ENCODE measurements at regions not wholly inside any gene's neighbourhood (a gene's known extent, or its start where the extent isn't known, plus 50 kb on each side); places are given as distances from the start of the nearest gene placed in this dataset.

DNA sequence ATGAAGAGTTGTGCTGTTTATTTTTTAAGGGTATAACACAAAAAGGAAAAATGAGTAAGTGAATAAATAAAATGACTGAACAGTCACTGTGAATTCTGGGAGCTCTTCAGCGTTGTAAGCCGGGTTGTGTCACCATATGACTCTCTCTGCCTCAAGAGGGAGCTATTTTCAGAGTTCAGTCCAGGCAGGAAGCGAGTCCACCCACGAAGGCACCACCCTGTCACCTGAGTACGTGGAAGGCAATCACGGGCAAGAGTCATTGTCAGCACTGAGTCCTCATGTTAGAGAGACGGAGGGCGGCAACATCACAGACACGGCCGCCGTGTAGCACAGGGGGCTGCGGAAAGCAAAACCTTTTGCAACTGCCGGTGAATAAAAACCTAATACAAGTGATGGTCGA lies 227.6 kb downstream of the UTP18 start:
- no peak for DNase-seq (ENCODE audit: low read depth in 2 of 2)

DNA sequence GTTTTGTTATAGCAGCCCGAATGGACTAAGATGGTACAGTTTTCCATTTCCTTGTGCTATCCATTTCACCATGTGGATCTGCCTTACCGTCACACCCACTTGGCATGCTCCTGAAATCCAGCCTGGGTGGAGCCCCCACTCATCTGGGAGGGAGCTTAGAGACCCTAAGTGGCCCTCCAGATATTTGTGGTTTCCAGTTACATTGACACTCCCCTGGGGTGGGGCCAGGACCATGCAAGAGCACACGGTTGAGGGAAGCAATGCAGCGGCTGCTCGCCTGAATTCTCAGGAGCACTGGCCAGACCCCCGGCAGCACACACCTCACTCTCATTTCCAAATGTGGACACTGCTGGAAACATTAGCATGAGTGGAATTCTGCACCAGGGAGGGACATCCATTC lies 231.1 kb downstream of the UTP18 start:
- no peak for DNase-seq (ENCODE audit: low read depth in 2 of 2)

DNA sequence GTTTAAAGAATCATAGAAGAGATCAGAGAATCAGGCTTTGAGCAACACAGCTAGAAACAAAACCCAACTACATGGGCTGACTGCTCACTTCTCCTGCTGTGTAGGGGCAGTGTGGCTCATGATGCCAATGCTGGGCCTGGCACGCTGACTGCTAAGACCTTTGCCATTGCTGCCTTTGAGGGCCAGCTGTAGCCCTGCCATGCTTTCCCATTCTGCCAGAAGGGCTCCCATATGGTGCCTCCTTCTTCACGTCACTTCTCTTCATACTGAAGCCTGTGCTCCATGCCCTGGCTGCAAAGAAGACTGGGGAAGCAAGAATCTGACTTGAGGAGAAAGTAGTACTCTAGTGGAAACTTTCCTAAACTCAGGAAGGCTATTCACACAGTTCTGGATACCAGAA lies 232.9 kb downstream of the UTP18 start:
- no peak for DNase-seq (ENCODE audit: low read depth in 2 of 2)

DNA sequence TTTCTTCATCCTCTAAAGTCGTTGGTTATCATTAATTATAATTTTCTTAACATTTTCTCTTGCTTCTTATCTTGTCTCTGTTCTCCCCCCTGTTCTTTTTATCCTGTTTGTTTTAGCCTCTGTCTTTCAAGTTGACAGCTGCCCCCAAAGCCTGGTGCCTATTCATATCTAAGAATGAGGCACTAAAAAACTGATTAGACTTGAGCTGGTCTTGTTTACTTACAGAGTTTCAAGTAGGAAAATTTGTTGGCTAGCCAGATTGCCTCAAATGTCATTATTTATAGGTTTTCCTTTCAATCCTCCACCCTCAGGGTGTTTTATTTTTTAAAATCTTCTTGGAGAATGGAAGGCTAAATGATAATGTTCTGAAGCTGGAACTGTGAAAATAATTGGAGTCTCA lies 236.0 kb downstream of the UTP18 start:
- no peak for DNase-seq (ENCODE audit: low read depth in 2 of 2)

DNA sequence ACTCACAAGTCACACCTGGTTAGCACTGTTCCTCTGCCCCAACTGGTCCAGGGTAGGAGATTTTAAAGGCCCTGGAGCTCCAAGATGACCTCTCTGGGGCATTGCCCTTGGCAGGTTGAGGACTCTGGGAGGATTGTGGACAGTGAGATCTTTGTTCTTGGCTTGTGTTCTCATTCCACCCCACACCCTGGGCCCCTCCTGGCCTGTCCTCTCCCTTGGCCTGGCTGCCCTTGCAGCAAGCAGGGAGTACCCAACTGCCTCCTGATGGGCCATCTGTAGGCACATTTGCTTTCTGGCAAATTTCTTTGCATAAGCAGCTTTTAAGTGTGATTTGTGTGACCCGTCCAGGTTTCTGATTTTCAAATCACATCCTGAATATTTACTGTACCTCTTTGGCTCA lies 239.6 kb downstream of the UTP18 start:
- no peak for DNase-seq (ENCODE audit: low read depth in 2 of 2)

DNA sequence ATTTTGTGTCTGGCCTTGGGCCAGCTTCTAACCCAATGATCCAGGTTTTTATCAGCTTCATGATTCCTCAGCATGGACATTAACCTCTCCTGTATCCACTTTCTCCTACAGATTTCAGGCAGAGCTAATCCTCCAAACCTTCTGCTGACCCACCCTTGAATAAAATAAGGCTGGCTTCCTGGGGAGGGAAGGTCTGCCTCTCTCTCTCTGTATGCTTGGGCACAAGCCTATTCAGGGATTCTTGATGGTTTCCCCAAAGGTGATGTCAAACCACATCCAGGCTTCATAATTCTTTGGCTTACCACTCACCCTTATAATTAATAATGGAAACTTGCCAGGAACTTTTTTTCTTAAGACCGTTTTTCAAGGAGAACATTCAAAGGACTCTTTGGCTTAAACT lies 240.1 kb downstream of the UTP18 start:
- DNase-seq (ENCODE audit: low read depth in 2 of 2): no peak

DNA sequence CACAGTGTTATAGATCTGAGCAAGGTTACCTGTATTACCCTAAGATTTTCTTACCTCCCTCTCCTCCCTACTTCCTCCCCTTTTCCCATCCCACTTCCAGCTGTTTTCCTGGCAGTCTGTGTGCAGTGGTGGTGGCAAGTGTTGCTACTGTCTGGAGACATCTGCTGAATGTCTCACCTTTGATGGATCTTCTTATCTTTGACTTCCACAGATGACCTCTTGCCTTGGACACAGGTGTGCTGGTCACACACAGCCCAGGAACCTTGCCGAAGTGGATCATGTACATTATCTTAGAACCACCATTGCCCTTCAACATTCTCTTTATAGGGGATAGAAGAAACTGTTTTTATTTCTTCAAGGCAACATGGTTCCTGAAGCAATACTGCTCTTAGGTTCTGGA lies 245.1 kb downstream of the UTP18 start:
- no peak for DNase-seq (ENCODE audit: low read depth in 2 of 2)

DNA sequence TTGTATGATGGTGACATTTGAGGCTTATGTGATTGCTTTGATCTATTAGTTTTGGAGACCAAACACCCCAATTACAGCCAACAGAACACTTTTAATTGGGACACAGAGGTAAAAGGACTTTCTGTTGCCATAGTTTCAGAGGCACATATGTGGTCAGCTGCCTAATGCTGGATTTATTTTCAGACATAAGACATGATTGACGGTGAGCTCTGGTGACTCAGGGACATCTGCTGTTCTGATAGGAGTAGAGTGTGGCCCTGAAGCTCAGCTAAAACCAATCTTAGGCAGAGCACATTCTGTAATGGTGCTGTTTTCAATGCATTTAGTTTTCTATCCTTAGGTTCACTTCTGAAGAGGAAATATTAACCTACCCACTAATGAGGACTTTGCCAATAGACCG lies 247.1 kb downstream of the UTP18 start:
- DNase-seq (ENCODE audit: low read depth in 2 of 2): no peak

DNA sequence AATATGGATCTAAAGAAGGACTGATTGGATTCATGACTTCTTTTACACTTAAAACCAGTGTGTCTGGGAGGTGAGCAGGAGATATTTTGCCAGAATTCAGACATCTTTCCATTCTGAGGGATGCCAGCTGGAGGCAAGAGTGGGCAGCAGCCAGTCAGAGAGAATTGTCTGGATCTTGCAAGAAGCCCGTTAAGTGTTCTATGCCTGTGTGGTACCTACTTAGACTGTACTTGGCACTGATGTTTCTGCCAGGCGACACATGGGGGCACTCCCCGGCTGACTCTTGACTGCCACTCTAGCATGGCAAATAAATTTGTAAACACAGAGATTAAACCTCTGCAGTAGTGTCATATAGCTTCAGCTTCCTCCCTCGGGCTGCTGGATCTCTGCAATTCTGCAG lies 247.7 kb downstream of the UTP18 start:
- no peak for DNase-seq (ENCODE audit: low read depth in 2 of 2)

DNA sequence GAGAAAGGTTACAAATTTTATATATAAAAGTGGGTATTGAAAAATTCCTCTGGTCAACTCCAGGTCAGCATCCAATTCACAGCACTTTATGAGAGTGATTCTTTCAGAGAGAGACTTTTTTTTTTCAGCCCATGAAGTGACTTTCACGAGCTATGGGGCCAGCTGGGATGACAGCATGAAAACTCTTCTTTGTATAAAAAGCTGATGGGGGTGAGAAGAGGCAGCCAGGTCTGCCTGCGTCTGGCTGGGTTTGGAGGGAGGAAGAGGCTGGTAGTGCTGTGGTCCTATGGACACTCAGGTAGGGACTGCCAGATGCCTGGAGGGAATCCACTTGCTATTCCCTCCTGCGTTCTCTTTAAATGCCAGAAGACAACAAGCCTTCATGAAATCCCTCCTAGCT lies 250.6 kb downstream of the UTP18 start:
- no peak for DNase-seq (ENCODE audit: low read depth in 2 of 2)

DNA sequence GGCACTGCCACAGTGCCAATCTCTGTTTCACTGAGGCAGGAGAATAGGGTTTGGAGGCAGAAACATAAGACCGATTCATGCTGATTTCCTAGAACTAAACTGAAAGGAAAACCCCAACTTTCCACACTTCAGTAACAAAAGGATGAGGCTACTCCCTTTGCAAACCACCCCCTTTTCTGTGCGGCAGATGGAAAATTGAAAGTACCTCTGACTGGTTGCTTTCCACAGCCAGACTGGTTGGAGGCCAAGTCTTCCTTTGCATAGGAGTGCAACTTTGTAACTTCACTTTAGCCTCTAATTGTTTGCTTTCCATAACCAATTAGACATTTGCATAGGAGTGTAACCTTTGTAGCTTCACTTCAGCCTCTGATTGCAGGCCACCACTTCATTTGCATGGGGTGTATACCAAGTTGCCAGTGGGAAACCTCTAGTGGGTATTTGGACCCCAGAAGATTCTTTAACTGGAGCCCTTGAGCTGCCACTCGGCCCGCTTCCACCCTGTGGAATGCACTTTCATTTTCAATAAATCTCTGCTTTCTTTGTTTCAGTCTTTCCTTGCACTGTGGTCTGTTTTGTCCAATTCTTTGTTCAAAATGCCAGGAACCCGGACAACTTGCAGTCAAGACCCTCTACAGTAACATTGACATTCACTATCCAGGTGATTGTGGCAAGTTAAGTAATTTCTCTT lies 252.0 kb downstream of the UTP18 start:
- DNase-seq (ENCODE audit: low read depth in 2 of 2): no peak

DNA sequence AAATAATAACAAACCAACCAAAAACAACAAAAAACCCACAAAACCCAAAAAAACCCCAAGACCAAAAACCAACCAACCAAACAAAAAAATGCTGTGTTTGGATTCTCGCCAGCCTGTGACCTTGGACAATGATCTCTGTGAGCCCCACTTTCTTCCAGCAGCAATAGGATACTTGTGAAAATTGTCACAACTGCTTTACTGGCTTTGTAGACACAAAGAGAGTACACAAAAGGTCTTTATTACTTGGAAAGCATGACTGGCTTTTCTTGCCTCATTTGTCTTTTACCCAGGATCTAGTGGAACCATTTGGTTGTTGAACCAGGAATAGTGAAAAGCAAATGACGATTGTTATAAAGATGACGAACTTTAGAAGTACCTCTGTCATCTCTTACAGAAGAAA lies 256.6 kb downstream of the UTP18 start:
- DNase-seq (ENCODE audit: low read depth in 2 of 2): no peak

DNA sequence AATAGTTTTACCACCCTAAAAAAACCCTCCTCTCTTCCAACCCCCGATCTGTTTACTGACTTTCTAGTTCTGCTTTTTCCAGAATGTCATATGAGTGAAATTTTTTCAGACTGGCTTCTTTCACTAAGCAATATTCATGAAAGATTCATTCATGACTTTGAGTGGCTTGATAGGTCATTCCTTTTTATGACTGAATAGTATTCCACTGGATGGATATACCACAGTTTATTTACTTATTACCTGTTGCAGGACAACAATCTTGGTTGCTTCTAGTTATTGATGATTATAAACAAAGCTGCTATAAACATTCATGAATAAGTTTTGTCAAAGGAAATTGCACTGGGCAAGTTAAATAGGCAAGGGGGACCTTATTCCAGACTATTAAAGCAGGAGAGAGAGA lies 264.2 kb downstream of the UTP18 start:
- DNase-seq (ENCODE audit: low read depth in 2 of 2): no peak

DNA sequence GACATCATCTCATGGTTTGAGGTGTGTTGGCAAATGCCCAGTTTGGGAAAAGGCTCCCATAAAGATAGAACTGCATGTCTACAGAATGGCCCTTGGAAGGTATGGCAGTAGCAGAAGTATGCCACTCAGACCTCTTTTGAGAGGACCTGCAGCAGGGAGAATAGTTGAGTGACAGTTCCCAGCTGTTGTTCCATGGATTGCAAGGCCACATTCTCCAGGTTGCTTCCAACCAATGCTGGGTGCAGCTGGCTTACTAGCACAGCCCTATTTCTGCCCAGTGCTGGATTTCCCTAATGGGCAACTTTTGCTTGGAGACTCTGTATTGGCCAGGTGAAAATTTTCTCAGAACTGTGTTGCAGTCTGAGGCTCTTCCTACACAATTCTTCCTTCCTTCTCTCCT lies 266.2 kb downstream of the UTP18 start:
- DNase-seq (ENCODE audit: low read depth in 2 of 2): no peak

DNA sequence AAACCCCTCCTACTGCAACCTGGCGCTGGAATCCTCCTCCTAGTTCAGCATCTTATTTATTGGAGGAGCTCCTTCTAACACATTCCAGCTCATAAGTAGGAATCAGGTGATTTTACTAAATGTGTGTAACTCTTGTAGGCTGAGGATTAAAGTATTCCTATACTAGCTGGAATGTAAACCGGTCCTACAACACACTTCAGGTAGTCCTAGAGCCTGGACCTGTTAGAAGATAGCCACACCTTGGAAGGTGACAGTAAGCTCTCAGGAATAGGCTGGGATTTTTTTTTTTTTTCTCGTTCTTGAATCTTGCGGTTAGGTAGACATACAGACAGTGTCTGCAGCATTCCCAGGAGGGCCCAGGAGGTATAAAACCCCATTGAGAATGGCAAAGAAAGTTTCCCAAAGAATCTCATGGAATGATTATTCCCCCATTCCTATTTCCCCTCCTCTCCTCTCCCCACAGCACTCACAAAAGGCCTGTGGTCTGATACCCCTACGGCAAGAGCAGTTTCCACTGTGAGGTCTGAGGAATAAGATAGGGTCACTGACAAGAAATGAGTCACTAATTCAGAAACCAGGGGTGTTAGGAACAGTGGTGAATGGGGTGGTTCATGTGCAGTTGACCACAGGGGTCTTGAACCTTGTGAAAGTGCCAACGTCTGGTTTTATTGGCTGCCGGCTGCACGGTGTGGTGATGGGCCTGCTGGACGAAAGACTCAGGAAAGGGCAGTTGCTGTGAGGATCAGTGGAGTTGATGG lies 267.1 kb downstream of the UTP18 start:
- DNase-seq (ENCODE audit: low read depth in 2 of 2): no peak

DNA sequence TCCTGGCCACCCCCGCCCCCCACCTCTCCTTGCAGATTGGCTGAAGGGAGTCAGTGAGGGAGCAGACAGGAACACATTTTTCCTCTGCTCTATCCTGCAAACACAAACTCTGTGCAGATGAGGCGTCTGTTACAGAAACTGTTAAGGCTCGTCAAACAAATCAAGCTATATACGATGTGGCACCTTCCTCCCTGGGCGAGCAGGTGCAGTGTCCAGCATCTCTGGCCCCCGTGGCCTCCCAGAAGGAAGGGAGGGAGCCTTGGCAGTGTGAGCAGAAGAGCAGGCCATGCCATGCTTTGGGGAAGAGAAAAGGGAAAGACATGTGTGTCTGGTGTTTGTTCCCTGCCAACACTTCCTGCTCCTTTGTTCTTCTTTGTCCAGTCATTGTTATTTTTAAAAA lies 267.8 kb downstream of the UTP18 start:
- no peak for DNase-seq (ENCODE audit: low read depth in 2 of 2)

DNA sequence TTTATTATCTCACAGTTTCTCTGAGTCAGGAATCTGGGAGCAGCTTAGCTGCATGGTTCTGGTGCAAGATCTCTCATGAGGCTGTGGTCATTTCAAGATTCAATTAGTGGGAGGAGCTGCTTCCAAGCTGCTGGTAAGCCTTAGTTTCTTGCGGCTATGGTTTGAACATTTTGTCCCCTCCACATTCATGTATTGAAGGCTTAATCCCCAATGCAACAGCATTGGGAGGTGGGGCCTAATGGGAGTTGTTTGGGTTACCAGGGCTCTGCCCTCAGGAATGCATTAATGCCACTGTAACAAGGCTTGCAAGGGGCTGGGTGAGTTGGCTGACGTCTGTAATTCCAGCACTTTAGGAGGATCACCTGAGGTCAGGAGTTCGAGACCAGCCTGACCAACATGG lies 272.9 kb downstream of the UTP18 start:
- no peak for DNase-seq (ENCODE audit: low read depth in 2 of 2)

DNA sequence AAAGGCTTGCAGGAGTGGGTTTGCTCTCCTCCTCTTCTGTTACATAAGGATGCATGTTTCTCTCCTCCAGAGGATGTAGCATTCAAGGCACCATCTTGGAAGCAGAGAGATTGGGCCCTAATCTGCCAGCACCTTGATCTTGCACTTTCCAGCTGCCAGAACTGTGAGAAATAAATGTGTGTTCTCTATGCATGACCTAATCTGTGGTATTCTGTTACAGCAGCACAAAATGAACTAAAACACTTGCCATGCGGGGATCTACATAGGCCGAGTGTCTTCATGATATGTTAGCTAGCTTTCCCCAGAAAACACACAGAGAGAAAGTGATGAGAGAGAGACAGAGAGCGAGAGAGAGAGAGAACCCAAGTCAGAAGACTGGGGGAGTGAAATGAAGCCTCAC lies 273.5 kb downstream of the UTP18 start:
- no peak for DNase-seq (ENCODE audit: low read depth in 2 of 2)

DNA sequence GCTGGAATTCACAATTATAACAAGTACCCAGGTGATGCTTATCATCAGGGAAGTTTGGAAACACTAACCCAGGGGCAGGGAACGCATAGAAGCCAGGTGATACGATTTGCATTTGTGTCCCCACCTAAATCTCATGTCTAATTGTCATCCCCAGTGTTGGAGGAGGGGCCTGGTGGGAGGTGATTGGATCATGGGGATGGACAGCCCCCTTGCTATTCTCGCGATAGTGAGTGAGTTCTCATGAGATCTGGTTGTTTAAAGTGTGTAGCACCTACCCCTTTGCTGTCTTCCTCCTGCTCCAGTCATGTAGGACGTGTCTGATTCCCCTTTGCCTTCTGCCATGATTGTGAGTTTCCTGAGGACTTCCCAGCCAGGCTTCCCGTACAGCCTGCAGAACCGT lies 276.3 kb downstream of the UTP18 start:
- DNase-seq (ENCODE audit: low read depth in 2 of 2): no peak

DNA sequence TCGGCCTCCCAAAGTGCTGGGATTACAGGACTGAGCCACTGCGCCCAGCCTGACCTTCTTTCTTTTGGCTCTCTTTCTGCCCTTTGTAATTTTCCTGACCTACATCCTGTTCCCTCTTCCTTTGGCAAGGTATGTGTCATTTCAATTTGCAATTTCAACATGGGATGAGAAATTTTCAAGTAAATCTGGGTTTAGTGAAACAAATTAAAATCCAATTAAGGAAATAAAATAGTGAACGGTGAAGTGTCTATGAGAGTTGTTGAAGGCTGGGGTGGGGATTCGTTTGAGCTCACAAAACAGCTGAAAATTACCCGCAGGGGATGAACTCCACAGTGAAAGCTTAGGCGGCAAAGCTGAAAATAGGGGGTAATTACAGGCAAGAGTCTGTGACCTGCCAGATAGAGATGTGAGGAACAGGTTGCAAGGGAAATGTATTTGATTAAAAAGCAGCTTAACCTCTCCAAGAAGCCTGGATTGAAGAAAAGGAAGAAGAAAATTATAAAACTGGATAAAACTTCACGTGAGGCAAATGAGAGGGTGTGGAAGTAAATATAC lies 277.7 kb downstream of the UTP18 start:
- DNase-seq (ENCODE audit: low read depth in 2 of 2): no peak

DNA sequence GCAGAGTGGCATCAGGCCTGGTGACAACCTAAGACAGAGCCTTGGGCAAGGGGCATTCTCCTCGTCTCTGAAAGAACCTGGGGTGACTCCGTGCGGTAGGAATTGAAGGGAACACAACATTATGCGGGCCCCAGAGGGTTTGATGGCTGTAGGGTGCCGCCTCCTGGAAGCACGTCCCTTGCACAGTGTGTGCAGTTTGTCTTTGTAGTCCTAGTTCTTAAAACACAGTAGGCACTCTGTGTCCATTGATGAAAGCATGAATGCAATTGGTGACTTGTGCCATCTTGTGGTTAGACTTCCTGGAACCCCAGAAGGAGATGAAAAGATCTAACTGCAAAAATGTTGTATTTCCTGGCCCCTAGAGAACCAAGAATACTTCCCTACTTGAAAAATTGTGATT lies 279.8 kb downstream of the UTP18 start:
- no peak for DNase-seq (ENCODE audit: low read depth in 2 of 2)

DNA sequence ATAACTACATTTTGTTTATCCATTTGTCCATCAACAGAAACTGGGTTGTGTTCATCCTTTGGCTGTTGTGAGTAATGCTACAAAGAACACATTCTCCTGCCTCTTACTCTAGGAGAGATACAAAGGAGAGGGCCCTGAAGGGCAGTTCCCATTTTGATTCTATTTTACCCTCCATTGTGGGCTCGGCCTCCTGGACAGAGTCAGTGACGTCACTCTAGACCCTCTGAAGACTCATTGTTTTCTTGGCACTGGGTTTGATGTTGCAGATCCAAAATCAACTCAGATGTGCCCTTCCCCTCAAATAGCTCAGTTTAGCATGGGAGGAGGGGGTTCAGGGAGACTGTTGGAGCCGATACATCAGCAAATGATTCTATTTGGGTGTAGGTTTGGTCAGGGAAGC lies 280.9 kb downstream of the UTP18 start:
- DNase-seq (ENCODE audit: low read depth in 2 of 2): no peak

DNA sequence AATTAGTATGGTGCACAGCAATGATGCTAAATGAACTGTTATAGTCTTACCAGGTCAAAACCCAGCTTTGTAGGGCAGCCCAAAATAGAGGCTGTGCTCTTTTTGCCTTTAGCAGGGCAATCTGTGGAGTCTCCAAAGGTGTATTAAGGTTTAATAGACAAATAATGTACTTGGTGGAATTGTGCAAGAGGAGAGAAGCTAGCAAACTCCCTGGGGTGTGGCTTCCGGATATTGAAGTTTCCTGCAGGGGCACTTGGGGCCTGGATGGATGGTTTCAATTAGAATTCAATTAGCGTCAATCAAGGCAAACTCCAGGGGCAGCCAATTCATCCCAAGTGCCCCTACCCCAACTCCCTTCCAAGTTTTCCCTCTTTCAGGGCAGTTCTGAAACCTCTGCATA lies 285.8 kb downstream of the UTP18 start:
- DNase-seq (ENCODE audit: low read depth in 2 of 2): no peak

DNA sequence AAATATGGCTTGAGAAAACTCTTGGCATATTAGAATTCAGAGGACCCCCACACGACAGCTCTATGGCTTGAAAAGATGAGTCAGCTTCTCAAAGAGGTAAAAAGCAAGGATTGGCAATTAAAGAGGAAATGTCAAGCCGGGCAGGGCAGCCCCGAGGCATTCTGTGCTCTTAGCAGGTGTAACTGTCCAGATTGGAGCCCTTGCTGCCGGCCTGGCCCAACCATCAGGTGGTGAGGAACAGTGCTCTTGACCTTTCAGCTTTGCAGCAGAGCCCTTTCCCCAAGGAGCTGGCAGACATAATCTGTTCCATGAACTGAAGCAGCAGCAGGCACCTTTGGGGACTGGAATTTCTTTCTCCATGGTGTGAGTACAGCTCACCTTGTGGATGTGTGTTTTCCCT lies 287.8 kb downstream of the UTP18 start:
- DNase-seq (ENCODE audit: low read depth in 2 of 2): no peak

Data from stimulated activated CD8-positive, alpha-beta memory T cell treated with anti-CD3 and anti-CD28 coated beads, Interleukin-2, amount 100 ng/mL, for 1 hour (primary cell).